ENCODE measurements at regions not wholly inside any gene's neighbourhood (a gene's known extent, or its start where the extent isn't known, plus 50 kb on each side); places are given as distances from the start of the nearest gene placed in this dataset.

GRCh38 chr16:63067141-63067540, 1030.9 kb upstream of the CDH8 start:
- DNase-seq = no peak
- no peak overlapping the region for H3K27ac ChIP-seq (ENCODE audit: low read length)
- H3K9me2 ChIP-seq (replicated peaks; ENCODE audit: insufficient read depth, low read length) = no peaks in the 10 kb centered on the region
- no peak overlapping the region for H3K4me2 ChIP-seq (ENCODE audit: low read depth, low read length, poor library complexity, severe bottlenecking)
- no peaks in the 10 kb centered on the region for H3K4me1 ChIP-seq (ENCODE audit: low read length)
- no peaks in the 10 kb centered on the region for H3K27me3 ChIP-seq (ENCODE audit: low read length)
- no peaks in the 10 kb centered on the region for H4K20me1 ChIP-seq (ENCODE audit: insufficient read depth, low read depth, low read length)
- H3K36me3 ChIP-seq (ENCODE audit: insufficient read depth, low read length) = no peaks in the 10 kb centered on the region
- H2AFZ ChIP-seq (ENCODE audit: low read length) = no peak overlapping the region
- no peak overlapping the region for H3K4me3 ChIP-seq (ENCODE audit: low read length)
- no peak overlapping the region for H3K9ac ChIP-seq (ENCODE audit: low read length)
- no peaks in the 10 kb centered on the region for H3K79me2 ChIP-seq (ENCODE audit: low read length)
- no peaks in the 10 kb centered on the region for H3K9me3 ChIP-seq (ENCODE audit: low read length)

GRCh38 chr16:63066552-63066951, 1030.3 kb upstream of the CDH8 start:
- no peak overlapping the region for H3K4me2 ChIP-seq (ENCODE audit: low read depth, low read length, poor library complexity, severe bottlenecking)
- H3K79me2 ChIP-seq (ENCODE audit: low read length) = no peaks in the 10 kb centered on the region
- no peak overlapping the region for H2AFZ ChIP-seq (ENCODE audit: low read length)
- H3K9me2 ChIP-seq (replicated peaks; ENCODE audit: insufficient read depth, low read length) = no peaks in the 10 kb centered on the region
- no peaks in the 10 kb centered on the region for H3K9me3 ChIP-seq (ENCODE audit: low read length)
- no peaks in the 10 kb centered on the region for H3K4me1 ChIP-seq (ENCODE audit: low read length)
- no peak overlapping the region for H3K9ac ChIP-seq (ENCODE audit: low read length)
- H3K27me3 ChIP-seq (ENCODE audit: low read length) = no peaks in the 10 kb centered on the region
- DNase-seq = no peak
- H4K20me1 ChIP-seq (ENCODE audit: insufficient read depth, low read depth, low read length) = no peaks in the 10 kb centered on the region
- H3K4me3 ChIP-seq (ENCODE audit: low read length) = no peak overlapping the region
- H3K27ac ChIP-seq (ENCODE audit: low read length) = no peak overlapping the region
- no peaks in the 10 kb centered on the region for H3K36me3 ChIP-seq (ENCODE audit: insufficient read depth, low read length)

- Histone ChIP-seq H3K9ac (ENCODE audit: low read length) (no peak overlapping the region), H3K4me1 (ENCODE audit: low read length) (no peaks in the 10 kb centered on the region), H3K27ac (ENCODE audit: low read length) (no peak overlapping the region), H2AFZ (ENCODE audit: low read length) (no peak overlapping the region), H3K27me3 (ENCODE audit: low read length) (no peaks in the 10 kb centered on the region), H3K9me2 (replicated peaks; ENCODE audit: insufficient read depth, low read length) (no peaks in the 10 kb centered on the region), H4K20me1 (ENCODE audit: insufficient read depth, low read depth, low read length) (no peaks in the 10 kb centered on the region), H3K4me3 (ENCODE audit: low read length) (no peak overlapping the region), H3K36me3 (ENCODE audit: insufficient read depth, low read length) (no peaks in the 10 kb centered on the region), H3K4me2 (ENCODE audit: low read depth, low read length, poor library complexity, severe bottlenecking) (no peak overlapping the region), H3K79me2 (ENCODE audit: low read length) (no peaks in the 10 kb centered on the region), H3K9me3 (ENCODE audit: low read length) (no peaks in the 10 kb centered on the region)
- DNase-seq = no peak
Observed at GRCh38 chr16:63061319-63061718, 1025.1 kb upstream of the CDH8 start.

DNA sequence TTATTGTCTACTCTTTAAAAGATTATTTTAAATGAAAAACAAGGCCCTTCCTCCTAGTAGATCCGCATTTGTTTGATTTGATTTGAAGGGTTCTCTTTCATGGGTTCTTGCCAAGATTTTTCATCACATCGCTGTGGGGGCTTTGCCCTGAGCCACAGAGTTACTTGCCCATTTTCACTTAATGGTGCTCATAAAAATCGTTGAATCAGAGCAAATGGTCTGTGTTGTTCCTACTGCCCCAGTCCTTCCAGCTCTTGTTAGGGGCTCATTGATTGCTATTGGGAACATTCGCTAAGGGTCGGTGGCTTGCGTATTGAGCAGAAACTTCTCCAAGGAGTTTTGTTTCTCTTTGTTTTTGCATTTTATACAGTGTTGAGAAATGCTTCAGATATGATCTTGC, 1023.4 kb upstream of the CDH8 start:
- no peak overlapping the region for H2AFZ ChIP-seq (ENCODE audit: low read length)
- H3K79me2 ChIP-seq (ENCODE audit: low read length) = no peaks in the 10 kb centered on the region
- H3K4me2 ChIP-seq (ENCODE audit: low read depth, low read length, poor library complexity, severe bottlenecking) = no peak overlapping the region
- no peak overlapping the region for H3K27ac ChIP-seq (ENCODE audit: low read length)
- H4K20me1 ChIP-seq (ENCODE audit: insufficient read depth, low read depth, low read length) = no peaks in the 10 kb centered on the region
- H3K36me3 ChIP-seq (ENCODE audit: insufficient read depth, low read length) = no peaks in the 10 kb centered on the region
- no peaks in the 10 kb centered on the region for H3K4me1 ChIP-seq (ENCODE audit: low read length)
- H3K4me3 ChIP-seq (ENCODE audit: low read length) = no peak overlapping the region
- H3K9me3 ChIP-seq (ENCODE audit: low read length) = no peaks in the 10 kb centered on the region
- H3K27me3 ChIP-seq (ENCODE audit: low read length) = no peaks in the 10 kb centered on the region
- H3K9ac ChIP-seq (ENCODE audit: low read length) = no peak overlapping the region
- no peaks in the 10 kb centered on the region for H3K9me2 ChIP-seq (replicated peaks; ENCODE audit: insufficient read depth, low read length)
- no peak for DNase-seq

GRCh38 chr16:63057341-63057740, 1021.1 kb upstream of the CDH8 start:
- Histone ChIP-seq H3K9ac (ENCODE audit: low read length) (no peak overlapping the region), H3K79me2 (ENCODE audit: low read length) (no peaks in the 10 kb centered on the region), H3K36me3 (ENCODE audit: insufficient read depth, low read length) (no peaks in the 10 kb centered on the region), H3K4me1 (ENCODE audit: low read length) (no peaks in the 10 kb centered on the region), H3K4me3 (ENCODE audit: low read length) (no peak overlapping the region), H3K4me2 (ENCODE audit: low read depth, low read length, poor library complexity, severe bottlenecking) (no peak overlapping the region), H3K27me3 (ENCODE audit: low read length) (no peaks in the 10 kb centered on the region), H4K20me1 (ENCODE audit: insufficient read depth, low read depth, low read length) (no peaks in the 10 kb centered on the region), H3K9me3 (ENCODE audit: low read length) (no peaks in the 10 kb centered on the region), H3K27ac (ENCODE audit: low read length) (no peak overlapping the region), H2AFZ (ENCODE audit: low read length) (no peak overlapping the region), H3K9me2 (replicated peaks; ENCODE audit: insufficient read depth, low read length) (no peaks in the 10 kb centered on the region)
- DNase-seq = no peak

DNA sequence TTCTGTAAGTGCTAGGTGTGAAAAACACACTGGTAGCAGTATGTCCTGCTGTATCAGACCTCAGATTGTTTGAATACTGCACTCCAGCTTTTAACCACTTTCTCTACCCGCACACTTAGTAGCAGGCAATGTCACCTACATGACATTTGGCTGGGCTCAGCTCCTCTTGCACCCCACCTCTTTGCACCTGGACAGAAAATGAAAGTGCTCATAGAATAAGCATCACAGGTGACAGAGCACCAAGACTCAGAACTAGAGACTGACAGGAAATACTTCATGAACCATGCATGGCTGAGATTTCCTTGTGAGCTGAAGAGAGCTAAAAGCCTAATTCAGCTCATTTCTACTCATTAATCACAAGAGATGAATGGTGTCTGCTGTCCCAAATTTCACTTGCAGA, 1014.2 kb upstream of the CDH8 start:
- Histone ChIP-seq H4K20me1 (ENCODE audit: insufficient read depth, low read depth, low read length) (no peaks in the 10 kb centered on the region), H3K9me2 (replicated peaks; ENCODE audit: insufficient read depth, low read length) (no peaks in the 10 kb centered on the region), H3K27ac (ENCODE audit: low read length) (no peak overlapping the region), H3K9ac (ENCODE audit: low read length) (no peak overlapping the region), H3K79me2 (ENCODE audit: low read length) (no peaks in the 10 kb centered on the region), H2AFZ (ENCODE audit: low read length) (no peak overlapping the region), H3K4me1 (ENCODE audit: low read length) (no peaks in the 10 kb centered on the region), H3K4me2 (ENCODE audit: low read depth, low read length, poor library complexity, severe bottlenecking) (no peak overlapping the region), H3K9me3 (ENCODE audit: low read length) (no peaks in the 10 kb centered on the region), H3K36me3 (ENCODE audit: insufficient read depth, low read length) (no peaks in the 10 kb centered on the region), H3K4me3 (ENCODE audit: low read length) (no peak overlapping the region), H3K27me3 (ENCODE audit: low read length) (no peaks in the 10 kb centered on the region)
- DNase-seq = no peak

DNA sequence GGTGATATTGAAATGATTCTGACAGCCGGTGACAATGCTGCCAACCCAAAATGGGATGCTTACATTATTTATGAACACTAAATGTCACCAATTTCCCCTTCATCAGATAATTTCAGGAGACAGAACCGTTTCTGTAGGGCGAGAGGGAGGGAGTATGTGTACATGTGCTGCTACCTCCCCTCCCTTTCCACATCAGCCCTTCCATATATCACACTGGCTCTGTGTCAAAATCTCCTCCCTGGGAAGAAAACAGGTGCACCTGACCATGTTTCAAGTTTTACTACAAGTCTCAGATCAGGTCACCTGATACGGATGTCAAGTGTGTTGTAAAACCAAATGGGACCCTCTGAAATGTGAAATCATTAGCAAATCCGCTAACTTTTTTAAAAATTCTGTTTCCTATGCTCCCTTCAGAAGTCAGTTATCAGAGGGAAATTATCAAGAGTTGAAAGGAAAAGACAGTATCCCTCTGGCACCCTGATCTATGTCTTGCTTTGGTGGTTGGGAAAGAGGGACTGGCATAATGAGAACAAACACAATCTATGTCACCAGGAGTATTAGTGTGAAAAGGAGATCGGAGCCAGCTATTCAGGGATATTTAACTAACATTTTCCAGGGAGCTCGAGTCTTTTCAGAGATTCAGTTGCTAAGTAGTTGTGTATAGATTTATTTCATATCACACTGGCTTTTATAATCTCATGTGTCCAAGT, 1002.3 kb upstream of the CDH8 start:
- Histone ChIP-seq H3K9me3 (ENCODE audit: low read length) (no peaks in the 10 kb centered on the region), H4K20me1 (ENCODE audit: insufficient read depth, low read depth, low read length) (no peaks in the 10 kb centered on the region)

DNA sequence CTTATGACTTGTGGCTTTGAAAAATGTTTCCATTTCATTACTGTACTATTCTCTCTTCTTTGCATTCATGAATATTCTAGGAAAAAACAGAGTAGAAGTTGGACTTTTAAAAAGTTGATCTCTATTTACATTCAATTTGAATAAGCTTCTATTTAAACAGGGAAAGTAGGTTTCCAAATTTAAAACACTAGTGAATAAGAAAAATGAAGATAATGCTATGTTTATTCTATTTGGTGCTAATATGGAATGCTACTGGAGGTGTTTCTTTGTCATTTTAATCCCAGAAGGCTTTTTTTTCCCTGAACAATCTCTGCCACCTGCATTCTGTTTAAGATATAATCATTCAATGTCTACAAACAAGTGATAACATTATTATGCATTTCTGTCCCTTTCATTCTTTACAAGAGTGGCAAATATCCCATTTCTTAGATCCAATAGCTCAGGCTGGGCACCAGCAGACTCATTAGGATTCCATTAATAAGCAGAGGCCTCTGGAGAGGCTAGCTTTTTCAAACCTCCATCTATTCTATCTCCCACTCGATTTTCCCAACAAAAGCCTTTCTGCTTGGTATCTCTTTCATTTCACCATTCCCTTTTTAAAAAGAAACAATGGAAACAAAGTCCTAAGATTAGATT, 1001.6 kb upstream of the CDH8 start:
- Histone ChIP-seq H3K79me2 (ENCODE audit: low read length) (no peaks in the 10 kb centered on the region), H3K27ac (ENCODE audit: low read length) (no peak overlapping the region), H2AFZ (ENCODE audit: low read length) (no peak overlapping the region), H3K4me3 (ENCODE audit: low read length) (no peak overlapping the region), H3K4me2 (ENCODE audit: low read depth, low read length, poor library complexity, severe bottlenecking) (no peak overlapping the region), H3K9me3 (ENCODE audit: low read length) (no peaks in the 10 kb centered on the region), H3K9me2 (replicated peaks; ENCODE audit: insufficient read depth, low read length) (no peaks in the 10 kb centered on the region), H3K27me3 (ENCODE audit: low read length) (no peaks in the 10 kb centered on the region), H3K36me3 (ENCODE audit: insufficient read depth, low read length) (no peaks in the 10 kb centered on the region), H3K4me1 (ENCODE audit: low read length) (no peaks in the 10 kb centered on the region), H3K9ac (ENCODE audit: low read length) (no peak overlapping the region), H4K20me1 (ENCODE audit: insufficient read depth, low read depth, low read length) (no peaks in the 10 kb centered on the region)
- no peak for DNase-seq

More for the DNA sequence above, 1002.3 kb upstream of the CDH8 start:
- no peaks in the 10 kb centered on the region for H3K79me2 ChIP-seq (ENCODE audit: low read length)
- H3K4me3 ChIP-seq (ENCODE audit: low read length) = no peak overlapping the region
- H3K9me2 ChIP-seq (replicated peaks; ENCODE audit: insufficient read depth, low read length) = no peaks in the 10 kb centered on the region
- no peak overlapping the region for H3K4me2 ChIP-seq (ENCODE audit: low read depth, low read length, poor library complexity, severe bottlenecking)
- no peaks in the 10 kb centered on the region for H3K4me1 ChIP-seq (ENCODE audit: low read length)
- no peak overlapping the region for H2AFZ ChIP-seq (ENCODE audit: low read length)
- no peak overlapping the region for H3K27ac ChIP-seq (ENCODE audit: low read length)
- H3K36me3 ChIP-seq (ENCODE audit: insufficient read depth, low read length) = no peaks in the 10 kb centered on the region
- no peak for DNase-seq
- no peak overlapping the region for H3K9ac ChIP-seq (ENCODE audit: low read length)
- H3K27me3 ChIP-seq (ENCODE audit: low read length) = no peaks in the 10 kb centered on the region

Data from Karpas-422 (cell line).